Mucosa of descending colon (tissue), 3 donors: ENCODE measurements at regions not wholly inside any gene's neighbourhood (a gene's known extent, or its start where the extent isn't known, plus 50 kb on each side); places are given as distances from the start of the nearest gene placed in this dataset.

ENCODE experiments used
- ATAC-seq: fragments of 200-7000 bp; cut with Tn5 transposase; one replicate; pipeline ENCODE4 v1.9.1; 2020; ENCODE audit warnings: mild to moderate bottlenecking, moderate library complexity
- DNase-seq, 3 donors: peaks; one replicate each; pipeline ENCODE4 v3.0.0-alpha.2; 2020
- H3K36me3 ChIP-seq: fragments of 200-600 bp; one replicate; pipeline ENCODE4 v1.8.0; 2021; ENCODE audit warnings: low read depth, mild to moderate bottlenecking
- H3K4me1 ChIP-seq: fragments of 200-600 bp; one replicate; pipeline ENCODE4 v1.8.0; 2021; ENCODE audit warnings: low read depth, mild to moderate bottlenecking
- H3K4me3 ChIP-seq: fragments of 200-600 bp; one replicate; pipeline ENCODE4 v1.8.0; 2021; ENCODE audit warnings: mild to moderate bottlenecking
- H3K9me3 ChIP-seq: fragments of 200-600 bp; one replicate; pipeline ENCODE4 v1.8.0; 2021; ENCODE audit warnings: mild to moderate bottlenecking
- intact Hi-C, 2 donors: fragments of 100-400 bp; cut with DNase I in 1 of 2; cut with micrococcal nuclease in 1 of 2; formaldehyde crosslinking; loops; one replicate each; pipeline versions ENCODE4 v1.11.0 to v1.11.1; 2022; cut with DNase I, micrococcal nuclease
- TF ChIP-seq, protein P1 (sequence below): fragments of 200-600 bp; IDR thresholded peaks from one replicate; pipeline ENCODE4 v1.8.0; 2022; ENCODE audit warnings: antibody characterized with exemption, mild to moderate bottlenecking
- donor health status: DM: no; HTN: no; CAD: no; lungs with moderate emphysema.
- donor health status: DM: no; HTN: no; CAD: no.
- donor health status: DM: no; HTN: yes; CAD: no.

GRCh38 chr12:131587565-131587964 is 123.3 kb upstream of the SFSWAP start:
- intact Hi-C loops: no loop called here
- Histone ChIP-seq H3K4me1 (no peaks in the 10 kb centered on the region), H3K4me3 (no peak overlapping the region), H3K9me3 (peaks cover 8% of the 10 kb centered on the region), H3K36me3 (no peaks in the 10 kb centered on the region)
- TF ChIP-seq, protein P1, sequence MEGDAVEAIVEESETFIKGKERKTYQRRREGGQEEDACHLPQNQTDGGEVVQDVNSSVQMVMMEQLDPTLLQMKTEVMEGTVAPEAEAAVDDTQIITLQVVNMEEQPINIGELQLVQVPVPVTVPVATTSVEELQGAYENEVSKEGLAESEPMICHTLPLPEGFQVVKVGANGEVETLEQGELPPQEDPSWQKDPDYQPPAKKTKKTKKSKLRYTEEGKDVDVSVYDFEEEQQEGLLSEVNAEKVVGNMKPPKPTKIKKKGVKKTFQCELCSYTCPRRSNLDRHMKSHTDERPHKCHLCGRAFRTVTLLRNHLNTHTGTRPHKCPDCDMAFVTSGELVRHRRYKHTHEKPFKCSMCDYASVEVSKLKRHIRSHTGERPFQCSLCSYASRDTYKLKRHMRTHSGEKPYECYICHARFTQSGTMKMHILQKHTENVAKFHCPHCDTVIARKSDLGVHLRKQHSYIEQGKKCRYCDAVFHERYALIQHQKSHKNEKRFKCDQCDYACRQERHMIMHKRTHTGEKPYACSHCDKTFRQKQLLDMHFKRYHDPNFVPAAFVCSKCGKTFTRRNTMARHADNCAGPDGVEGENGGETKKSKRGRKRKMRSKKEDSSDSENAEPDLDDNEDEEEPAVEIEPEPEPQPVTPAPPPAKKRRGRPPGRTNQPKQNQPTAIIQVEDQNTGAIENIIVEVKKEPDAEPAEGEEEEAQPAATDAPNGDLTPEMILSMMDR: no peak
- DNase-seq (no peak), ATAC-seq (no peak)

- DNase-seq: no peak
- TF ChIP-seq, protein P1: no peak
- no peak overlapping the region for H3K4me3 ChIP-seq
- no peaks in the 10 kb centered on the region for H3K36me3 ChIP-seq
- intact Hi-C loops: no loop called here
- peak; percentile 17 for ATAC-seq
- no peaks in the 10 kb centered on the region for H3K4me1 ChIP-seq
- H3K9me3 ChIP-seq: peaks cover 8% of the 10 kb centered on the region
Observed at GRCh38 chr12:131589221-131589897, 121.5 kb upstream of the SFSWAP start.

DNA sequence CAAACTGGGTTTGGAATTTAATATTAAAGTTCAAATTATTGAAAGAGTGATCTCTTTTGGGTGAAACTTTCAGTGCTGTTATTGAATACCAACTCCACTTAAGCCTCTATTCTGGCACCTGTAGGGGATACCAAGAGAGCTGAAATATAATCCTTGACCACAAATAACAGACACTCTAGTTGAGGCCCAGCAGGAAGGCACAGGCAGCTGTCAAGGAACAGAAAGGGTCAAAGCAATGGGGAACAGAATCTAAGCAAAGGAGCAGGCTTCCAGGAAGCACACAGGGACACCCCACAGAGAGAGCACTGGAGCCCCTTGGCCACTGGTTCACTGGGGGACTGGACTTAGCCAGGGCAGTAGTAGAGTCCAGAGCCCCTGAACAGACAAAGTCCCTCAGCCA is 120.9 kb upstream of the SFSWAP start:
- Histone ChIP-seq H3K4me1 (no peaks in the 10 kb centered on the region), H3K36me3 (no peaks in the 10 kb centered on the region), H3K9me3 (peaks cover 8% of the 10 kb centered on the region), H3K4me3 (no peak overlapping the region)
- TF ChIP-seq, protein P1: no peak
- DNase-seq (no peak), ATAC-seq (no peak)
- intact Hi-C loops: no loop called here

DNA sequence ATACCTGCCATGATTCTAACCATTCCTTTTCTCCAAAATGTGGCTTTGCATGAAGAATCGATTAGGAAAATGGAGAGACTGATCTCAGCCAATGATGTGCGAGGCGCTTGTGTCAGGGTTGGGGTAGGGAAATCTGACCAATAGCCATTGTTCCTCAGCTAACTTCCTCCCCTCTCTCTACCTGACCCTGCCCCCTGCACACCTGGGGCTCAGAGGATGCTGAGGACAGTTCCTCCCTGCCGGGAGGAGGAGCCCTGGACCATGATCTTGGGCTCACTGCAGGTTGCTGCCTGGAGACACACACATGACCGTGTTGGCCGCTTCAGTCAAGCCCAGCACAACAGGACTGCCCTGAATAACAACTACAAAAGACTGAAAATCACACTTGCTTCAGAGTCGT is 119.8 kb upstream of the SFSWAP start:
- TF ChIP-seq, protein P1: no peak
- Histone ChIP-seq H3K4me3 (no peak overlapping the region), H3K4me1 (no peaks in the 10 kb centered on the region), H3K9me3 (peaks cover 8% of the 10 kb centered on the region), H3K36me3 (no peaks in the 10 kb centered on the region)
- intact Hi-C loops: no loop called here
- DNase-seq (no peak), ATAC-seq (no peak)

DNA sequence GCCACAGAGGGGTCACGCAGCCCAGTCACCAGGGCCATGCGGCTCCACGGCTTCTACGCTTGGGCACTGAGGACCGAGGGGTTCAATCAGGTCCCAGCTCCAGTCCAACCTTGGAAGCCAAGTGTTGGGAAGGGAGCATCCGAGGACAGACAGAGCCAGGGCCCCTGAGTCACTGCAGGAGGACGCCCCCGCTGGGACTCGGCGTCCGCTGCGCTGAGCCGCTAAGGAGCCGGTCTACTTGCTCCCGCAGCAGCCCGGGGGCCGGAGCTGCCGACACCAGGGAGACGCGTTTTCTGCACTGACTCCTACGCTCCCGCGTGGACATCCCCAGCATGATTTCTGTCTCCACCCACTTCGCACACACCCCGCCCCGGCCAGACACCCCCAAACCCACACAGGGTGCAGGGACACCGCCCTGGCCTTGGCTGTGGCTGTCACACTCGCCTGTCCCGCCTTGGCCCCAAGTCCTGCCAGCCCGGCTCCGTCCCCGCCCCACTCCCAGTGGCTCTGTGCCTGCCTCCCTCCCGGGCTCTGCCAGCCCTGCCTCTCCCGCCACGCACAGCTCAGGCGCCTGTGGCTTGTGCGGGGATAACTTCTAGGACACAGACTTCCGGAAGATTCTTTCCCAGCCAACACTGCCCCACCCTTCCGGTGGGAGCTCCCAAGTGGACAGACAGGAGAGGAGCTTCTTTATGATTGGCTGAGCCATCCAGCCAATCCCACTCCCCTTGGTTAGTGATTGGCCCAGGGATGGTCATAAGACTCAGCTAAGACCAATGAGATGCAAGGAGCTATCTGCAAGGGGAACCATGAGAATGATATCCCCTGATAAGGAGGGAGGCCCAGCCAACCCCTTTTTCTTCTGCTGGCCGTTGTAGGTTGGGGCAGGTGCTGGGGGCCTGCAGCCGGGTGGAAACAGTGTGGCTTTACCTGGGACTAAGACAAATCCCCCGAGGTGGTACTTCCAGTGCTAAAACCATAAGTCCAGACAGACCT is 118.9 kb upstream of the SFSWAP start:
- DNase-seq (no peak), ATAC-seq (no peak)
- H3K9me3 ChIP-seq: peaks cover 3% of the 10 kb centered on the region
- TF ChIP-seq, protein P1: no peak
- no peaks in the 10 kb centered on the region for H3K36me3 ChIP-seq
- no peak overlapping the region for H3K4me3 ChIP-seq
- intact Hi-C loops: no loop called here
- no peaks in the 10 kb centered on the region for H3K4me1 ChIP-seq
